GM04504 (cell line): ENCODE measurements at regions not wholly inside any gene's neighbourhood (a gene's known extent, or its start where the extent isn't known, plus 50 kb on each side); places are given as distances from the start of the nearest gene placed in this dataset.
"Not testable (repeated sequence)": the region's sequence is repeated elsewhere in the genome, so short reads cannot be mapped to it uniquely, and the experiment has no call there.

Experiments used
- DNase-seq: peaks from one replicate; pipeline ENCODE4 v3.0.0-alpha.2; 2012; ENCODE audit warnings: low read depth

DNA sequence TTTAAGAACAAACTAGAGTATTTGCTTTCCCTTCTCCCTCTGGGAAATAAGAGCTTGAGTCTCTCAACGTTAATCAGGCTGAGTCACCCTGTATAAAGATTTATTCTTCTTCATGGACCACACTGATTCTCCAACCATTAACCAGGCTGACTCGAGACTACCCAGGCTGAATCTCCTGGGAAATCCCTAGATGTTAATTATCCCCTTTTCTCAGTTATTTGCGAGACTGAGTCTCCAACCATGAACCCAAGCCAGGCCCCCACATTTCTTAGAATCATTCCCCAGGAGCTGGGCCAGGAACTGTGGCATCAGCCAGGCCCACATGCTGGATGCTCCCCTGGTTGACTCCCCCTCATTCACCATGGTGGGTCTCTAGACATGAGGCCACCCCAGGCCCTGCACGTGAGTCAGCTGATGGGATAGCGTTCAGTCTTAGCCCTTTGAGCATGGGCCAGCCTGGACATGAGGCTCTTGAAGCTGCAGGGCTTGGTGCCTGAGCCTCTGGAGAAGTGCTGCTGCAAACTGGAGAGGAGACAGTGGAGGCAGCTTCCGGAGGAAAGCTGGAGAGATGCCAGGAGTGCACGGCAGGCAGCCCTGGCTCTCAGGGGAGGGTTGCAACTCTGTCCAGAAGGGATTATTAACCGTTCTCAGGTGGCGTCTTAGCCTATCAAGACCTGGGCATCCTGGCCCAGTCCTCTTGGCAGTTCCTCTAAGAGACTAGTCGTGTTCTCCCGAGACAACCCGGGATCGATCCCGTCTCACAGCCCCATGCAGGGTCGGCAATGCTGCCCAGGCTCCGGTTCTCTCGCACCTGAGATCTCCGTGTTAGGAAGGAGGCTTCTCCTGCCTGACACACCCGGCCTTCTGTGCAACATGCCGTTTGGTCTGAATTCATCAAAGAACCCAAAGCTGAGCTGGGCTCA, 296.6 kb downstream of the ADGRD1 start:
- DNase-seq: no peak

GRCh38 chr12:131250951-131251315, 297.2 kb downstream of the ADGRD1 start:
- DNase-seq: no peak

- DNase-seq: no peak
These were observed 297.8 kb downstream of the ADGRD1 start for GRCh38 chr12:131251336-131252101.

DNA sequence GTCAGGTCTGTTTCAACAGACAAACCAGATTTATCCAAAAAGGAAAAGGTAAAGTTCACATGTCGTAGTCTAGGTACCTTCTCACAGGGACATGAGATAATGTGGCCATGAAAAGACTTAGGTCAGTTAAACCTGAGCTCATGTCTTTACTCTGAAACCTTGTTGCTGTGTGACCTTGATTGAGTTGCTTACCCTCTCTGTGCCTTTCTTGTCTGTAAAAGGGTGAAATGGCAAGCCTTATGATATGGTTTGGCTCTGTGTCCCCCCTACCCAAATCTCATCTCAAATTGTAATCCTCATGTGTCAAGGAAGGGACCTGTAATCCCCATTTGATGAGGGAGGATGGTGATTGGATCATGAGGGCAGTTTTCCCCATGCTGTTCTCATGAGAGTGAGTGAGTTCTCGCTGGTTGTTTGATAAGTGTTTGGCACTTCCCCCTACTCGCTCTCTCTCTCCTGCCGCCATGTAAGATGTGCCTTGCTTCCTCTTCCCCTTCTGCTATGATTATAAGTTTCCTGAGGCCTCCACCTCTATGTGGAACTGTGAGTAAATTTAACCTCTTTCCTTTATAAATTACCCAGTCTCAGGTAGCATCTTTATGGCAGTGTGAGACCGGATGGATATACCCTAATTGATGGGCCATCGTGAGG, 299.8 kb downstream of the ADGRD1 start:
- DNase-seq: no peak

DNA sequence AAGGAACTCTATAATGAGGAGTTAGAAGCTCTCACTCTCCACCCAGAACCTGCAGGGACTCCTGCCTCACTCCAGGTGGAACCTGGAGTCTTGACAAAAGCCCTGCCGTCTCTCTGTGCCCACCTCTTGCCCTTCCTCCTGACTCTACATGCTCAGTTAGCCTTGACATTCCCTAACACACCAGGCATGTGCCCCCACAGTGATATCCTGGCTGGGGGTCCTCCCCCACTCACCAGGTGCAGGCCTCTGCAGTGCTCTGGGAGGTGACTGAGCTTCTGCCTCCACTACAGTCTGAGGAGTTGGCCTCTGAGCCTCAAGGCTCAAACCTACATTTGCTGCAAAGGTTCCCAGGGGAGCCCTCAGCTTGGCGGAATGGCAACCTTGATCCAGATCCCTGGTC, 300.7 kb downstream of the ADGRD1 start:
- no peak for DNase-seq

GRCh38 chr12:131258398-131258797, 304.7 kb downstream of the ADGRD1 start:
- DNase-seq: no peak

- no peak for DNase-seq
These were observed 306.7 kb downstream of the ADGRD1 start for GRCh38 chr12:131260251-131260905.

GRCh38 chr12:131260954-131261353, 307.2 kb downstream of the ADGRD1 start:
- no peak for DNase-seq

DNA sequence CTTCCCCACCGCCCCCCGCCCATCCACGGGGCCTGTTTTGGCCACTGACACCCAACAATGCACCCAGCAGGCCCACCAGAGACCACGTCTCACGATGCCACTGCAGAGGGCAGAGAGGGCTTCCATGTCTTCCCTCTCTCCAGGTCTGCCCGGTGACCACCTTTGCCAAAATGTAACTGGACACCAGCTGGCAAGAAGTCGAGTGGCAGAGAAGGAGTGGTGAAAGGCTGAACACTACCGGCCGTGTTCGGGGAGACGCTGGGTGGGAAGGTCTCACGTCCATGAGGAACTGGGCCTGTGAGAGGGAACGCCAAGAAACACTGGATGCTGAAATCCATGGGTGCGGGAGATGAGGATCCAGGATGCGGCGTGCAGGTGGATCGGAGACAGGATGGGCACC, 308.2 kb downstream of the ADGRD1 start:
- no peak for DNase-seq

- no peak for DNase-seq
These were observed 309.9 kb downstream of the ADGRD1 start for GRCh38 chr12:131263626-131264025.

DNA sequence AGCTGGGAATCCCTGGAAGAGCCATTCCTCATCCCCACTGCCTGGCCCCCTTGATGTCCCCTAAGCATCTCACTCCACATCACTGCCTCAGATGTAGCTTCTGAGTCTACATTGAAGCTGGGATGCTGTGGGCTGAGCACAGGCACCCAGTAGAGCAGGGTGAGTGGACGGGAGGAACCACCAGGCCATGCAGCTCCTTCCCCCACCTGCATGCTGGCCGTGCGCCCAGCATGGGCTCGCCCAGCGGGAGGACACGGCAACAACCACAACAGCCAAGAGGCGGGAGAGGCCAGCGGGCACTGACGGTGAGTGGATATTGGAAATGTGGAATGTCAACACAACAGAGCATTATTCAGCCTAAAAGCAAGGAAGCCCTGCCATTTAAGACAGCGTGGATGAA, 310.9 kb downstream of the ADGRD1 start:
- DNase-seq: no peak

GRCh38 chr12:131266591-131267467, 313.1 kb downstream of the ADGRD1 start:
- DNase-seq: no peak

GRCh38 chr12:131267576-131267975, 313.9 kb downstream of the ADGRD1 start:
- no peak for DNase-seq

DNA sequence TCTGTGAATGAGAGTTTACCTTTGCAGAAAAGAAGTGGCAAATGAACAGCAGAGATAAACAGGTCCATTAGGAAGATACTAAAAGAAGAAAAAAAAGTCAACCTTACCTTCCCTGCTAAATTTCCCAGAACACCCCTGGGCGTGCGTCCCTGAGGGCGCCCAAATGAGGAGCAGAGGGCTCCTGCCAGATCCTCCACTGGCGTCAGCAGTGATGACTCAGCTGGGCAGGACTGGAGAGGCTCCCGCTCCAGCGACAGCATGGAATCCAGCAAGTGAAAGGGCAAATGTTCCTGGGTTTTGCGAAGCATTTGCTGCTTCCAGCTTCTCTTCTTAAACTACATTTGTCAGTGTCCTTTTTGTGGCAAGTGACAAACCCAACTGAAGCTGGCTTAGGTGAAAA, 314.4 kb downstream of the ADGRD1 start:
- not testable (repeated sequence) for DNase-seq

GRCh38 chr12:131268571-131268970, 314.9 kb downstream of the ADGRD1 start:
- DNase-seq: not testable (repeated sequence)

- no peak for DNase-seq
These were observed 315.8 kb downstream of the ADGRD1 start for GRCh38 chr12:131269551-131269950.

DNA sequence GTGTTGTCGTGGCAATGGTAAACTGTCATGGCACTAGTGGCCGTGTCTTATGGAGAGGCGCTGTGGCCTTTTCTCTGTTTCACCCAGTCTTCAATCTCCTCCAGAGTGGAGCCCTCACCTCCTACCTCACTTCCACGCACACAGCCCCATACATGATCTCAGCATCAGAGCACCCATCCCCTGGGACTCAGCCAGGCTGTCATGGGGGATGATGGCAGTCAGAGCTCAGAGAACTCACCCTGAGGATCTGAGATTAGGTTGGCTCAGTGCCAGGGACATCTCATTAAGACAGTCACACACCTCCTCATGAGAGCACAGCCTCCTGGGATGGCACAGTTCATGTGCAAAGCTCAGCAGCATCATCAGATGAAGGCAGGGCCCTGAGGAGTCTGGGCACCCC, 316.3 kb downstream of the ADGRD1 start:
- DNase-seq: not testable (repeated sequence)

GRCh38 chr12:131271724-131272123, 318.0 kb downstream of the ADGRD1 start:
- no peak for DNase-seq

- DNase-seq: not testable (repeated sequence)
These were observed 318.6 kb downstream of the ADGRD1 start for GRCh38 chr12:131272283-131272814.

DNA sequence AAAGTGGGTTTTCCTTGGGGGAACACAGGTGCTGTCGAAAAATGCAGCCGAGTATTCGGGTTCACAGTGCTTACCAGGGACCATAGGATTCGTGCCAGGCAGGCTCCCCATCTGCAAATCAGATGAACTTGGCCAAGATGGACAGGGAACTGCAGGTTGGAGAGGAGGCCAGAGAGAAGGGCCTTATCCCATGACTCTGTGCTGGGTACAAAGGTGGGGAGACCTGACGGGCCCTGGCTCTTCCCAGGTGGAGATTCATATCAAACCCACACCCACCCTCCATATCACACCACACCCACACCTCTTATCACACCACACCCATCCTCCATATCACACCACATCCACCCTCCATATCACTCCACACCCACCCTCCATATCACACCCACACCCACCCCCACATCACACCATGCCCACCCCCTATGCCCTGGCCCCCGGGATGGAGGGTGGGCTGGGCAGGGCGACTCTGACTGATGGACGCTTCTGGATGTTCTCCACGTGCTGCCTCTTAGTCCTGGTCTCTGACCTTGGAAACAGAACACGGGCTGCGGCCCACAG, 319.7 kb downstream of the ADGRD1 start:
- DNase-seq: no peak

DNA sequence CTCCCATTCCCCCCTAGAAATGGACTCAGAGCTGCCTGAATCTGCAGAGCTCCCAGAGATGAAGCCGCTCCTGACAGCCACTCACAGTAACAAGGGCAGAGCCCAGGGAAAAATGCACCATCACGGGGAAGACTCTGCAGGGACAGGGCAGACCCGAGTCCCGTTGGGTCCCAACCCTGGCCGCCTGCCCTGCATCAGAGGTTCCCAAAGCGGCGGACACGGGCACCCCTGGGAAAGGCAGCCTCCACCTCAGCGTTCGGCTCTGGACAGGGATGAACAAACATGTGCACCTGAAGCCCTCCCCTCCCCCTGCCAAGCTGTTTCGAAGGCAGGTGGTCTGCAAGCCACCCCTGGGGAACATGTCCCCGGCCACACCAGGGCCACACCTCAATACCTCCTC, 320.4 kb downstream of the ADGRD1 start:
- no peak for DNase-seq
